ENCODE measurements at regions not wholly inside any gene's neighbourhood (a gene's known extent, or its start where the extent isn't known, plus 50 kb on each side); places are given as distances from the start of the nearest gene placed in this dataset.
"Not testable (repeated sequence)": the region's sequence is repeated elsewhere in the genome, so short reads cannot be mapped to it uniquely, and the experiment has no call there.

DNA sequence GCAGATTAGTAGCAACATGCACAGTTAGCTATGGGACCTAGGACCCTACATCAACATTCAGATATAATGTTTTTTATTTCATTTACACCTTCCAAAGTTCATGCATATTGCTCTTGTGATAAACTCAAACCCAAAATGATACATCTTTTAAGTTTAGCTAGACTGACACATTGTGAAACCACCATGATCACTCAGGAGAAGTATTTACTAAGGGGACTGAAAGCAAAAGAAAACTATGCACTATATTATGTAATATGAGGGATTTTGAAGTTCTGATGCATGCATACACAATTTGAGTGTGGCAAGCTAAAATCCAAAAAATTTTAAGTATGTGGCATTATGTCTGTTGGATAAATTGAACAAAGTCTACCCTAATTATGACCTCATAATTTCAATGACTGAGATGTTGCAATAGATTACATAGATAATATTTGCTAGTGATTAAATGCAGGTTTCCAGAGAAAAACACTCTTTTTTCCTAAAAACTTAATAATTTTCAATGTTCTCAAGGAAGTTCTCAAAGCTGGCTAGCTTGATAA, 914.8 kb upstream of the GRIA3 start:
- TF ChIP-seq CTCF (IDR thresholded peaks at IDR 0.05; ENCODE audit: unreplicated experiment in 3 of 3) = no peak
- H3K27me3 Mint-ChIP-seq (ENCODE audit: low read depth) = no peaks in the 10 kb centered on the region
- H3K9me3 Mint-ChIP-seq = peaks cover 25% of the 10 kb centered on the region
- H3K4me3 Mint-ChIP-seq = no peak overlapping the region
- H3K27ac Mint-ChIP-seq = no peak overlapping the region
- H3K36me3 Mint-ChIP-seq (ENCODE audit: low read depth) = no peaks in the 10 kb centered on the region
- H3K4me1 Mint-ChIP-seq = no peaks in the 10 kb centered on the region

DNA sequence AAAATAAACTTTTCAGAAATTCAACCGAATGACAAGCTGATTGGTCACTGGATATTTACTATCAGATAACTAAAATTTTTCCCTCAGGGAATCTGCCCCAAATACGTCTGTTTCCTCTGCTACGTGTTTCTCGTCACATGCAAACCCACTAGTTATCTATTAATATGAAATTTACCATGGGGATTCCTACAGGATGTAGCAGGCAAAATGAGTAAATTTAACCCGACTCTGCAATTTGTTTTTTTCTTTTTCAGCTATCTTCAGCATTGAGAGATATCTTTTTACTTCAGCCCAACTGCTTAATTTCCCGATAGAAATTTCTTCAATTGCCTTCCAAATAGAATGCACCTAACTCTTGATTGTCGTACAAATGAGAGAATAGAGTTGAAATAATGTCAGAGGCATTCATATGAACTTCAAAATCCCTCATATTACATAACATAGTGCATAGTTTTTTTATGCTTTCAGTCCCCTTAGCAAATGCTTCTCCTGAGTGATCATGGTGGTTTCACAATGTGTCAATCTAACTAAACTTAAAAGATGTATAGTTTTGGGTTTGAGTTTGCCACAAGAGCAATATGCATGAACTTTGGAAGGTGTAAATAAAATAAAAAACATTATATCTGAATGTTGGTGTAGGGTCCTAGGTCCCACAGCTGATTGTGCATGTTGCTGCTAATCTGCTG, 913.1 kb upstream of the GRIA3 start:
- Mint-ChIP-seq H3K4me3 (no peak overlapping the region), H3K4me1 (no peaks in the 10 kb centered on the region), H3K9me3 (peaks cover 24% of the 10 kb centered on the region), H3K27ac (no peak overlapping the region), H3K36me3 (ENCODE audit: low read depth) (no peaks in the 10 kb centered on the region), H3K27me3 (ENCODE audit: low read depth) (no peaks in the 10 kb centered on the region)
- no peak for TF ChIP-seq CTCF (IDR thresholded peaks at IDR 0.05; ENCODE audit: unreplicated experiment in 3 of 3)

DNA sequence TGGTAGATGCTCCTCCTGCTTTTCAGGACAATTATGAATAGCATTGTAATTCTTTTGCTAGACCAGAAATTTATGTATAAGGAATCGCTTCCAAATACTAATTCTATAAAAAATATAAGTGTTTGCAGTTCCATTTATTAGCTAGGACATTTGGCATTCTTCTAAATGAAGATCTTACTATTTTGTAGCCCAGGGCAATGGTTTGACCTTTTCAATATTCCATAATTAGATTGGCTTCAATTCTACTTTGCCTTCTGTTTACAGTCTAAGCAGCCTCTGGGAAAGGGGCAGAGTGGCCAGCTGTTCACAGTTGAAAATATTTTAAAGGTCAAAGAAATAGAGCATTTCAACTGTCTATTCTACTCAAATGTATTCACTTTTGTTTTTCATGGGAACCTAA, 912.1 kb upstream of the GRIA3 start:
- Mint-ChIP-seq H3K27ac (no peak overlapping the region), H3K4me1 (no peaks in the 10 kb centered on the region), H3K4me3 (no peak overlapping the region), H3K9me3 (peaks cover 21% of the 10 kb centered on the region), H3K36me3 (ENCODE audit: low read depth) (no peaks in the 10 kb centered on the region), H3K27me3 (ENCODE audit: low read depth) (no peaks in the 10 kb centered on the region)
- no peak for TF ChIP-seq CTCF (IDR thresholded peaks at IDR 0.05; ENCODE audit: unreplicated experiment in 3 of 3)

DNA sequence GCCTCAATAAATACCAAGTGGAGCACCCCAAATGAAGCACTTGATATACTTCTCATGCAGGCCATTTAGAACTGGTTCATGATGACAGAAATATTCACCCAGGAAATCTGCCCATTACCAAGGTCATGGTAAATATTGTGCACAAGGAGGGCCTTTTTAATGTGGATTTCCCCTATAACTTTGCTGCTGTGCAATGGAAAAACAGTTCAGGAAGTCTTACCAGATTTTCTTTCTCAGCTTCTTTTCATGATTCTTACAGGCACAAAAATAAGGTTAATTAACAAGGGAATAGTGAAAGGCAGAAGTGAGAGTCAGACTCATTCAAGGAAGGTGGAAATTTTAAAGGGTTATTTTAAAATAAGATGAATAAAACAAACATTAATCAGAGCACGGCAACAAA, 904.3 kb upstream of the GRIA3 start:
- Mint-ChIP-seq H3K4me3 (no peak overlapping the region), H3K4me1 (no peaks in the 10 kb centered on the region), H3K27me3 (ENCODE audit: low read depth) (no peaks in the 10 kb centered on the region), H3K9me3 (no peaks in the 10 kb centered on the region), H3K27ac (no peak overlapping the region), H3K36me3 (ENCODE audit: low read depth) (no peaks in the 10 kb centered on the region)
- TF ChIP-seq CTCF (IDR thresholded peaks at IDR 0.05; ENCODE audit: unreplicated experiment in 3 of 3) = no peak

- H3K27me3 Mint-ChIP-seq (ENCODE audit: low read depth); H3K27ac Mint-ChIP-seq; H3K36me3 Mint-ChIP-seq (ENCODE audit: low read depth); H3K4me3 Mint-ChIP-seq; H3K4me1 Mint-ChIP-seq: not testable (repeated sequence)
- peaks cover 28% of the 10 kb centered on the region for H3K9me3 Mint-ChIP-seq
These were observed 884.3 kb upstream of the GRIA3 start for GRCh38 chrX:122299822-122300221.

DNA sequence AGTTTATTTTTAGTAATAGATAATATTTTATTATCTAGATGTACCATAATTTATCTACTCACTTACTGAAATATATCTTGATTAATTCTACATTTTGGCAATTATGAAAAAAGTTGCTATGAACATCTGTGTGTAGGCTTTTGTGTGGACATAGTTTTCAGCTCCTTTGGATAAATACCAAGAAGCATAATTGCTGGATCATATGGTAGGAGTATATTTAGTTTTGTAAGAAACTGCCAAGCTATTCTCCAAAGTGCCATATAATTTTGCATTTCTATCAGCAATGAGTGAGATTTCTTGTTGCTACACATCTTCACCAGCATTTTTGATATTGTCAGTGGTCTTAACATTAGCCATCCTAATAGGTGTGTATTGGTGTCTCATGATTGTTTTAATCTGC, 882.6 kb upstream of the GRIA3 start:
- H3K4me3 Mint-ChIP-seq = no peak overlapping the region
- H3K4me1 Mint-ChIP-seq = no peaks in the 10 kb centered on the region
- no peaks in the 10 kb centered on the region for H3K36me3 Mint-ChIP-seq (ENCODE audit: low read depth)
- H3K27me3 Mint-ChIP-seq (ENCODE audit: low read depth) = no peaks in the 10 kb centered on the region
- H3K9me3 Mint-ChIP-seq = peaks cover 29% of the 10 kb centered on the region
- H3K27ac Mint-ChIP-seq = no peak overlapping the region
- TF ChIP-seq CTCF (IDR thresholded peaks at IDR 0.05; ENCODE audit: unreplicated experiment in 3 of 3) = no peak

All from nephron (organoid).